Common myeloid progenitor, CD34-positive (primary cell): ENCODE measurements at regions not wholly inside any gene's neighbourhood (a gene's known extent, or its start where the extent isn't known, plus 50 kb on each side); places are given as distances from the start of the nearest gene placed in this dataset.

Experiments used
- CTCF ChIA-PET: fragments of 350-600 bp; sonication (Branson Sonifier 250); formaldehyde crosslinking; loops from one replicate; lab custom pipeline; 2021; ENCODE audit warnings: antibody characterized with exemption; lab: Charles Lee
- POLR2A ChIA-PET: fragments of 350-600 bp; sonication (Branson Sonifier 250); formaldehyde crosslinking; loops from one replicate; lab custom pipeline; 2021; ENCODE audit warnings: antibody characterized with exemption; lab: Charles Lee
- DNase-seq, 3 donors: peaks; one replicate each; pipeline versions ENCODE4 v3.0.0 to v3.0.0-alpha.2; 2013
- H3K27ac ChIP-seq, 2 experiments: 1 replicate in 1 of 2; 2 replicates in 1 of 2; pipeline ENCODE4 v1.7.0; 2013; ENCODE audit warnings: inconsistent platforms in 2 of 2, low read length in 2 of 2, mild to moderate bottlenecking in 2 of 2, low read depth in 1 of 2, moderate library complexity in 1 of 2; ENCODE audit not compliant: severe bottlenecking in 2 of 2, insufficient read depth in 1 of 2, poor library complexity in 1 of 2
- H3K27me3 ChIP-seq, 5 experiments: replicated peaks in 2 of 5; 1 replicate in 3 of 5; 2 replicates in 2 of 5; pipeline versions ENCODE4 v1.6.1 to v1.7.0; 2013; ENCODE audit warnings: low read length in 4 of 5, mild to moderate bottlenecking in 2 of 5, moderate library complexity in 2 of 5, inconsistent platforms in 1 of 5; ENCODE audit not compliant: insufficient read depth in 5 of 5, control insufficient read depth in 4 of 5
- H3K36me3 ChIP-seq, 4 experiments: 1 replicate in 2 of 4; 2 replicates in 2 of 4; pipeline versions ENCODE4 v1.6.1 to v1.7.0; 2013; ENCODE audit warnings: low read length in 3 of 4, control low read depth in 1 of 4, mild to moderate bottlenecking in 1 of 4; ENCODE audit not compliant: control insufficient read depth in 4 of 4, insufficient read depth in 4 of 4
- H3K4me1 ChIP-seq, 4 experiments: 1 replicate in 3 of 4; 2 replicates in 1 of 4; pipeline versions ENCODE4 v1.6.1 to v1.7.1; 2013; ENCODE audit warnings: low read length in 3 of 4, mild to moderate bottlenecking in 3 of 4, control low read depth in 1 of 4, inconsistent platforms in 1 of 4, moderate library complexity in 1 of 4; ENCODE audit not compliant: control insufficient read depth in 4 of 4, insufficient read depth in 4 of 4; ENCODE audit errors: control extremely low read depth in 1 of 4
- H3K4me3 ChIP-seq, 7 experiments: 1 replicate in 4 of 7; 2 replicates in 3 of 7; pipeline versions ENCODE4 v1.5.1 to v1.7.0; 2013; ENCODE audit warnings: mild to moderate bottlenecking in 7 of 7, low read length in 6 of 7, moderate library complexity in 6 of 7, inconsistent platforms in 2 of 7, low read depth in 2 of 7, control low read depth in 1 of 7; ENCODE audit not compliant: insufficient read depth in 4 of 7, control insufficient read depth in 1 of 7; ENCODE audit errors: extremely low read depth in 1 of 7
- H3K9me3 ChIP-seq, 5 experiments: 1 replicate in 4 of 5; 2 replicates in 1 of 5; pipeline versions ENCODE4 v1.6.1 to v1.7.1; 2013; ENCODE audit warnings: low read length in 4 of 5, mild to moderate bottlenecking in 2 of 5, inconsistent platforms in 1 of 5, low read depth in 1 of 5, moderate library complexity in 1 of 5; ENCODE audit not compliant: control insufficient read depth in 4 of 5, insufficient read depth in 2 of 5; ENCODE audit errors: control extremely low read depth in 1 of 5
- WGBS: methylation state at CpG from one replicate; pipeline ENCODE4 v1.1.5; 2013; ENCODE audit not compliant: insufficient coverage; 5-methylcytosine and 5-hydroxymethylcytosine counted together

GRCh38 chr9:115507148-115507547 lies 389.2 kb upstream of the TNC start:
- no peak overlapping the region for H3K4me3 ChIP-seq
- H3K36me3 ChIP-seq, result no peaks in the 10 kb centered on the region
- H3K4me1 ChIP-seq, result no peaks in the 10 kb centered on the region
- POLR2A ChIA-PET, result no interaction called here
- no peak overlapping the region for H3K27ac ChIP-seq
- H3K27me3 ChIP-seq, result no peaks in the 10 kb centered on the region
- no peak for DNase-seq
- CTCF ChIA-PET, result no interaction called here
- peaks cover 0 to 4% (median 0%) of the 10 kb centered on the region in 5 experiments for H3K9me3 ChIP-seq

GRCh38 chr9:115513148-115513547 lies 395.2 kb upstream of the TNC start:
- Histone ChIP-seq H3K4me3 (no peak overlapping the region), H3K36me3 (no peaks in the 10 kb centered on the region), H3K27ac (no peak overlapping the region), H3K27me3 (no peaks in the 10 kb centered on the region), H3K9me3 (no peaks in the 10 kb centered on the region), H3K4me1 (no peaks in the 10 kb centered on the region)
- CTCF ChIA-PET, result no interaction called here
- 77% methylated on average over 2 of the region's 3 CpGs for WGBS
- POLR2A ChIA-PET, result no interaction called here
- DNase-seq, result no peak

- no peak overlapping the region for H3K4me3 ChIP-seq
- DNase-seq, result no peak
- H3K36me3 ChIP-seq, result no peaks in the 10 kb centered on the region
- H3K27ac ChIP-seq, result no peak overlapping the region
- H3K9me3 ChIP-seq, result no peaks in the 10 kb centered on the region
- CTCF ChIA-PET, result no interaction called here
- H3K4me1 ChIP-seq, result no peaks in the 10 kb centered on the region
- H3K27me3 ChIP-seq, result no peaks in the 10 kb centered on the region
- POLR2A ChIA-PET, result no interaction called here
Measured at GRCh38 chr9:115514454-115514853, 396.5 kb upstream of the TNC start.

GRCh38 chr9:115517335-115518075 lies 399.5 kb upstream of the TNC start:
- no peak for DNase-seq
- Histone ChIP-seq H3K4me1 (no peaks in the 10 kb centered on the region), H3K36me3 (no peaks in the 10 kb centered on the region), H3K4me3 (no peak overlapping the region), H3K27ac (no peak overlapping the region), H3K9me3 (no peaks in the 10 kb centered on the region), H3K27me3 (peaks cover 0 to 6% (median 0%) of the 10 kb centered on the region in 5 experiments)
- CTCF ChIA-PET, result no interaction called here
- POLR2A ChIA-PET, result no interaction called here

- CTCF ChIA-PET, result no interaction called here
- no peaks in the 10 kb centered on the region for H3K9me3 ChIP-seq
- POLR2A ChIA-PET, result no interaction called here
Measured at GRCh38 chr9:115520646-115521045, 402.7 kb upstream of the TNC start.

GRCh38 chr9:115522912-115523311 lies 405.0 kb upstream of the TNC start:
- H3K4me3 ChIP-seq, result no peak overlapping the region
- H3K9me3 ChIP-seq, result no peaks in the 10 kb centered on the region
- peaks cover 0 to 8% (median 3%) of the 10 kb centered on the region in 5 experiments for H3K27me3 ChIP-seq
- no peaks in the 10 kb centered on the region for H3K4me1 ChIP-seq
- no peak for DNase-seq
- no peak overlapping the region for H3K27ac ChIP-seq
- CTCF ChIA-PET, result interaction anchor here (1.1 to 1.5 kb wide), 2 partner anchors 838 to 842 kb away, joined by 3 read pairs; no protein-coding TSS in a partner anchor
- 100% methylated on average over 2 of the region's 3 CpGs for WGBS
- H3K36me3 ChIP-seq, result no peaks in the 10 kb centered on the region
- POLR2A ChIA-PET, result no interaction called here

More at GRCh38 chr9:115520646-115521045, 402.7 kb upstream of the TNC start:
- no peaks in the 10 kb centered on the region for H3K36me3 ChIP-seq
- no peak overlapping the region for H3K4me3 ChIP-seq
- 90% methylated on average over 3 of the region's 3 CpGs for WGBS
- no peaks in the 10 kb centered on the region for H3K4me1 ChIP-seq
- H3K27me3 ChIP-seq, result peaks cover 0 to 7% (median 3%) of the 10 kb centered on the region in 5 experiments
- DNase-seq, result no peak
- no peak overlapping the region for H3K27ac ChIP-seq

- no peak overlapping the region for H3K27ac ChIP-seq
- ChIA-PET POLR2A (no interaction called here), CTCF (interaction anchor here (0.8 to 1.5 kb wide), 4 partner anchors 43 to 863 kb away, joined by 3 to 7 read pairs (median 4); no protein-coding TSS in a partner anchor)
- H3K4me3 ChIP-seq, result no peak overlapping the region
- no peaks in the 10 kb centered on the region for H3K4me1 ChIP-seq
- H3K36me3 ChIP-seq, result no peaks in the 10 kb centered on the region
- H3K9me3 ChIP-seq, result no peaks in the 10 kb centered on the region
- H3K27me3 ChIP-seq, result peaks cover 0 to 8% (median 3%) of the 10 kb centered on the region in 5 experiments
- DNase-seq, result peak; percentile 16 to 52 (median 38)
- WGBS, result 29% methylated on average over 2 of the region's 3 CpGs
Measured at GRCh38 chr9:115524453-115525059, 406.6 kb upstream of the TNC start.
